ENCODE measurements at regions not wholly inside any gene's neighbourhood (a gene's known extent, or its start where the extent isn't known, plus 50 kb on each side); places are given as distances from the start of the nearest gene placed in this dataset.

DNA sequence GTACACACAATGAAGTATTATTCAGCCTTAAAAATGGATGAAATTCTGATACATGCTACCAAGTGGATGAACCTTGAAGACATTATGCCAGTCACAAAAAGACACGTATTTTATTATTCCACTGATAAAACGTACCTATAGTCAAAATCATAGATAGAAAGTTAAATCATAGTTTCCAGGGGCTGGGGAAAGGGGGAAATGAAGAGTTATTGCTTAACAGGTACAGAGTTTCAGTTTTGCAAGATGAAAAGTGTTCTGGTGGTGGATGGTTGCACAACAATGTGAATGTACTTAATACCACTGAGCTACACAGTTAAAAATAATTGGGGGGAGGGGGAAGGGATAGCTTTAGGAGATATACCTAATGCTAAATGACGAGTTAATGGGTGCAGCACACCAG lies 63.5 kb upstream of the FOXN2 start:
- no peak overlapping the region for H3K9ac ChIP-seq (ENCODE audit: control insufficient read depth, extremely low read depth, insufficient read depth, low read length)
- H3K4me2 ChIP-seq (ENCODE audit: control insufficient read depth, extremely low read depth, insufficient read depth, low read depth, low read length): no peak overlapping the region
- no peaks in the 10 kb centered on the region for H3K27me3 ChIP-seq (ENCODE audit: control insufficient read depth, extremely low read depth, insufficient read depth, low read length)
- peaks cover 11% of the 10 kb centered on the region for H3K4me1 ChIP-seq (ENCODE audit: control insufficient read depth, extremely low read depth, insufficient read depth, low read length)
- H3K4me3 ChIP-seq (ENCODE audit: control insufficient read depth in 2 of 3, extremely low read depth in 1 of 3, insufficient read depth in 2 of 3, low read depth in 1 of 3, low read length in 3 of 3): no peak overlapping the region
- dilution Hi-C loops (cut with MboI; ENCODE audit: extremely low pct_ligation_motif_present, low sequenced_read_pairs): no loop called here
- no peaks in the 10 kb centered on the region for H4K20me1 ChIP-seq (ENCODE audit: control insufficient read depth, extremely low read depth, insufficient read depth, low read length)
- no peak overlapping the region for H3K27ac ChIP-seq (ENCODE audit: control insufficient read depth, insufficient read depth, low read length)
- H3K79me2 ChIP-seq (ENCODE audit: control insufficient read depth, insufficient read depth, low read length): no peaks in the 10 kb centered on the region
- H3K36me3 ChIP-seq (ENCODE audit: control insufficient read depth in 2 of 2, extremely low read depth in 1 of 2, insufficient read depth in 2 of 2, low read length in 2 of 2): no peaks in the 10 kb centered on the region
- H3K9me1 ChIP-seq (ENCODE audit: control insufficient read depth, extremely low read depth, insufficient read depth, low read length): no peaks in the 10 kb centered on the region
- DNase-seq (ENCODE audit: low read depth, low spot score) (no peak), FAIRE-seq (no peak)
- no peaks in the 10 kb centered on the region for H3K9me3 ChIP-seq (ENCODE audit: control insufficient read depth, low read depth, low read length)
- TF ChIP-seq CTCF (optimal IDR thresholded peaks at IDR 0.05 in 1 of 3, IDR thresholded peaks at IDR 0.05 in 1 of 3, conservative IDR thresholded peaks at IDR 0.05 in 1 of 3; ENCODE audit: extremely low read depth in 1 of 3, insufficient read depth in 2 of 3, low read length in 3 of 3) (no peak), EZH2 (IDR thresholded peaks at IDR 0.05; ENCODE audit: low read length) (no peak)
- no peak overlapping the region for H2AFZ ChIP-seq (ENCODE audit: control insufficient read depth, low read length)

- Histone ChIP-seq H3K27me3 (ENCODE audit: control insufficient read depth, extremely low read depth, insufficient read depth, low read length) (no peaks in the 10 kb centered on the region), H3K79me2 (ENCODE audit: control insufficient read depth, insufficient read depth, low read length) (no peaks in the 10 kb centered on the region), H3K9ac (ENCODE audit: control insufficient read depth, extremely low read depth, insufficient read depth, low read length) (no peak overlapping the region), H4K20me1 (ENCODE audit: control insufficient read depth, extremely low read depth, insufficient read depth, low read length) (no peaks in the 10 kb centered on the region), H3K36me3 (ENCODE audit: control insufficient read depth in 2 of 2, extremely low read depth in 1 of 2, insufficient read depth in 2 of 2, low read length in 2 of 2) (no peaks in the 10 kb centered on the region), H3K9me1 (ENCODE audit: control insufficient read depth, extremely low read depth, insufficient read depth, low read length) (no peaks in the 10 kb centered on the region), H3K4me1 (ENCODE audit: control insufficient read depth, extremely low read depth, insufficient read depth, low read length) (peaks cover 11% of the 10 kb centered on the region), H3K9me3 (ENCODE audit: control insufficient read depth, low read depth, low read length) (no peaks in the 10 kb centered on the region), H3K4me2 (ENCODE audit: control insufficient read depth, extremely low read depth, insufficient read depth, low read depth, low read length) (no peak overlapping the region), H3K27ac (ENCODE audit: control insufficient read depth, insufficient read depth, low read length) (no peak overlapping the region), H2AFZ (ENCODE audit: control insufficient read depth, low read length) (no peak overlapping the region), H3K4me3 (ENCODE audit: control insufficient read depth in 2 of 3, extremely low read depth in 1 of 3, insufficient read depth in 2 of 3, low read depth in 1 of 3, low read length in 3 of 3) (no peak overlapping the region)
- no peak for TF ChIP-seq EZH2 (IDR thresholded peaks at IDR 0.05; ENCODE audit: low read length)
- no peak for TF ChIP-seq CTCF (optimal IDR thresholded peaks at IDR 0.05 in 1 of 3, IDR thresholded peaks at IDR 0.05 in 1 of 3, conservative IDR thresholded peaks at IDR 0.05 in 1 of 3; ENCODE audit: extremely low read depth in 1 of 3, insufficient read depth in 2 of 3, low read length in 3 of 3)
- dilution Hi-C loops (cut with MboI; ENCODE audit: extremely low pct_ligation_motif_present, low sequenced_read_pairs): no loop called here
- DNase-seq (ENCODE audit: low read depth, low spot score): no peak
- FAIRE-seq: no peak
Observed at GRCh38 chr2:48251437-48252148, 62.9 kb upstream of the FOXN2 start.
